Astrocyte (in vitro differentiated cells and primary cell): ENCODE measurements at regions not wholly inside any gene's neighbourhood (a gene's known extent, or its start where the extent isn't known, plus 50 kb on each side); places are given as distances from the start of the nearest gene placed in this dataset.

Experiments
- DNase-seq: peaks from one replicate; pipeline ENCODE4 v3.0.0-alpha.2; 2010; ENCODE audit warnings: low read depth
- FAIRE-seq: peaks from 2 replicates; lab custom pipeline; 2011; peaks lifted over from hg19 to GRCh38; lab: Jason Lieb, UNC
- H2AFZ ChIP-seq: 2 replicates; pipeline ENCODE4 v1.6.0; 2012; ENCODE audit warnings: low read depth, low read length, inconsistent platforms
- H3K27ac ChIP-seq: 2 replicates; pipeline ENCODE4 v1.5.1; 2011; ENCODE audit warnings: low read depth, low read length, inconsistent platforms
- H3K27me3 ChIP-seq: 2 replicates; pipeline ENCODE4 v1.6.0; 2011; ENCODE audit warnings: low read length, inconsistent platforms; ENCODE audit not compliant: insufficient read depth
- H3K36me3 ChIP-seq: 2 replicates; pipeline ENCODE4 v1.5.1; 2011; ENCODE audit warnings: low read length, inconsistent platforms; ENCODE audit not compliant: insufficient read depth
- H3K4me1 ChIP-seq: 2 replicates; pipeline ENCODE4 v1.5.1; 2011; ENCODE audit warnings: low read length, inconsistent platforms; ENCODE audit not compliant: insufficient read depth
- H3K4me2 ChIP-seq: 2 replicates; pipeline ENCODE4 v1.6.0; 2012; ENCODE audit warnings: low read length, inconsistent platforms
- H3K4me3 ChIP-seq: 2 replicates; pipeline ENCODE4 v1.5.1; 2011; ENCODE audit warnings: low read depth, mild to moderate bottlenecking, low read length, inconsistent platforms; ENCODE audit not compliant: insufficient read depth
- H3K79me2 ChIP-seq: 2 replicates; pipeline ENCODE4 v1.6.0; 2012; ENCODE audit warnings: mild to moderate bottlenecking, low read length, inconsistent platforms; ENCODE audit not compliant: insufficient read depth
- H3K9ac ChIP-seq: 2 replicates; pipeline ENCODE4 v1.6.0; 2012; ENCODE audit warnings: mild to moderate bottlenecking, low read length, inconsistent platforms
- H3K9me3 ChIP-seq: 2 replicates; pipeline ENCODE4 v1.5.1; 2012; ENCODE audit warnings: low read depth, mild to moderate bottlenecking, low read length, inconsistent platforms; ENCODE audit not compliant: insufficient read depth
- H4K20me1 ChIP-seq: 2 replicates; pipeline ENCODE4 v1.6.0; 2012; ENCODE audit warnings: low read length, inconsistent platforms; ENCODE audit not compliant: insufficient read depth
- H3K27ac Mint-ChIP-seq: one replicate; pipeline ENCODE4 v1.8.0; 2021; ENCODE audit warnings: mild to moderate bottlenecking, mixed read lengths; ENCODE audit not compliant: unreplicated experiment
- H3K27me3 Mint-ChIP-seq: one replicate; pipeline ENCODE4 v1.8.0; 2021; ENCODE audit warnings: low read depth, mixed read lengths; ENCODE audit not compliant: unreplicated experiment
- H3K36me3 Mint-ChIP-seq: one replicate; pipeline ENCODE4 v1.8.0; 2021; ENCODE audit warnings: low read depth, mixed read lengths; ENCODE audit not compliant: unreplicated experiment
- H3K4me1 Mint-ChIP-seq: one replicate; pipeline ENCODE4 v1.8.0; 2021; ENCODE audit warnings: low read depth, mixed read lengths; ENCODE audit not compliant: unreplicated experiment
- H3K4me3 Mint-ChIP-seq: one replicate; pipeline ENCODE4 v1.8.0; 2021; ENCODE audit warnings: mild to moderate bottlenecking, moderate library complexity, mixed read lengths; ENCODE audit not compliant: unreplicated experiment
- H3K9me3 Mint-ChIP-seq: one replicate; pipeline ENCODE4 v1.8.0; 2021; ENCODE audit warnings: mild to moderate bottlenecking, mixed read lengths; ENCODE audit not compliant: unreplicated experiment
- CTCF ChIP-seq: IDR thresholded peaks from 2 replicates; pipeline ENCODE4 v1.5.1; 2011; ENCODE audit warnings: low read depth, mild to moderate bottlenecking, inconsistent platforms, low read length, moderate library complexity; ENCODE audit not compliant: insufficient read depth
- EZH2 ChIP-seq: IDR thresholded peaks from 2 replicates; pipeline ENCODE4 v1.6.1; 2012; ENCODE audit warnings: mild to moderate bottlenecking, low read length, inconsistent platforms; ENCODE audit not compliant: insufficient read depth

GRCh38 chr9:75197561-75197960 lies 109.2 kb downstream of the OSTF1 start:
- H3K27ac ChIP-seq, result no peak overlapping the region
- no peaks in the 10 kb centered on the region for H3K79me2 ChIP-seq
- no peaks in the 10 kb centered on the region for H4K20me1 ChIP-seq
- no peaks in the 10 kb centered on the region for H3K27me3 Mint-ChIP-seq
- TF ChIP-seq EZH2 (no peak), CTCF (no peak)
- DNase-seq (peak; percentile 23), FAIRE-seq (no peak)
- H3K9ac ChIP-seq, result no peak overlapping the region
- no peak overlapping the region for H3K4me3 ChIP-seq
- peaks cover 8% of the 10 kb centered on the region for H3K4me1 Mint-ChIP-seq
- no peak overlapping the region for H2AFZ ChIP-seq
- peak overlapping the region; percentile 47 for H3K4me3 Mint-ChIP-seq
- no peaks in the 10 kb centered on the region for H3K36me3 Mint-ChIP-seq
- no peaks in the 10 kb centered on the region for H3K36me3 ChIP-seq
- peak overlapping the region; percentile 77 for H3K27ac Mint-ChIP-seq
- peaks cover 8% of the 10 kb centered on the region for H3K4me1 ChIP-seq
- H3K9me3 Mint-ChIP-seq, result no peaks in the 10 kb centered on the region
- no peaks in the 10 kb centered on the region for H3K27me3 ChIP-seq
- H3K4me2 ChIP-seq, result peak overlapping the region; percentile 26
- H3K9me3 ChIP-seq, result no peaks in the 10 kb centered on the region

GRCh38 chr9:75198436-75198835 lies 110.1 kb downstream of the OSTF1 start:
- no peak overlapping the region for H3K27ac ChIP-seq
- H3K27me3 ChIP-seq, result no peaks in the 10 kb centered on the region
- Mint-ChIP-seq H3K27me3 (no peaks in the 10 kb centered on the region), H3K4me1 (peaks cover 8% of the 10 kb centered on the region), H3K9me3 (no peaks in the 10 kb centered on the region), H3K27ac (no peak overlapping the region), H3K36me3 (no peaks in the 10 kb centered on the region), H3K4me3 (no peak overlapping the region)
- FAIRE-seq (no peak), DNase-seq (no peak)
- H3K9ac ChIP-seq, result no peak overlapping the region
- H3K4me3 ChIP-seq, result no peak overlapping the region
- TF ChIP-seq EZH2 (no peak), CTCF (no peak)
- no peaks in the 10 kb centered on the region for H3K79me2 ChIP-seq
- H3K36me3 ChIP-seq, result no peaks in the 10 kb centered on the region
- H3K9me3 ChIP-seq, result no peaks in the 10 kb centered on the region
- H3K4me1 ChIP-seq, result peaks cover 8% of the 10 kb centered on the region
- no peak overlapping the region for H2AFZ ChIP-seq
- no peak overlapping the region for H3K4me2 ChIP-seq
- H4K20me1 ChIP-seq, result no peaks in the 10 kb centered on the region

GRCh38 chr9:75200892-75201470 lies 112.7 kb downstream of the OSTF1 start:
- TF ChIP-seq CTCF (peak; percentile 75), EZH2 (no peak)
- no peaks in the 10 kb centered on the region for H3K79me2 ChIP-seq
- Mint-ChIP-seq H3K27ac (no peak overlapping the region), H3K4me1 (peaks cover 8% of the 10 kb centered on the region), H3K36me3 (no peaks in the 10 kb centered on the region), H3K27me3 (no peaks in the 10 kb centered on the region), H3K4me3 (no peak overlapping the region), H3K9me3 (no peaks in the 10 kb centered on the region)
- no peaks in the 10 kb centered on the region for H3K36me3 ChIP-seq
- no peaks in the 10 kb centered on the region for H3K9me3 ChIP-seq
- H3K4me2 ChIP-seq, result no peak overlapping the region
- peak; percentile 17 for DNase-seq
- peaks cover 8% of the 10 kb centered on the region for H3K4me1 ChIP-seq
- H3K27me3 ChIP-seq, result no peaks in the 10 kb centered on the region
- no peak overlapping the region for H3K27ac ChIP-seq
- H3K4me3 ChIP-seq, result no peak overlapping the region
- H3K9ac ChIP-seq, result no peak overlapping the region
- H4K20me1 ChIP-seq, result no peaks in the 10 kb centered on the region
- no peak overlapping the region for H2AFZ ChIP-seq
- no peak for FAIRE-seq
